NB4 (cell line): ENCODE measurements at regions not wholly inside any gene's neighbourhood (a gene's known extent, or its start where the extent isn't known, plus 50 kb on each side); places are given as distances from the start of the nearest gene placed in this dataset.
"Not testable (repeated sequence)": the region's sequence is repeated elsewhere in the genome, so short reads cannot be mapped to it uniquely, and the experiment has no call there.

Experiments used
- DNase-seq: peaks from one replicate; pipeline ENCODE4 v3.0.0; 2010; ENCODE audit warnings: low read depth
- H3K4me3 ChIP-seq: one replicate; pipeline ENCODE4 v1.5.1; 2011; ENCODE audit warnings: mild to moderate bottlenecking, low read depth, low read length, moderate library complexity
- MYC ChIP-seq: IDR thresholded peaks from 2 replicates; pipeline ENCODE4 v1.6.1; 2011; ENCODE audit warnings: low read depth, low read length
- POLR2A ChIP-seq: IDR thresholded peaks from 2 replicates; pipeline ENCODE4 v1.6.1; 2011; ENCODE audit warnings: mild to moderate bottlenecking; ENCODE audit not compliant: insufficient read length; ENCODE audit errors: extremely low read depth
- TF ChIP-seq, protein P1 (sequence below): IDR thresholded peaks from one replicate; pipeline ENCODE4 v1.5.1; 2012; ENCODE audit warnings: low read depth, low read length
- TF ChIP-seq, protein P2 (sequence below): IDR thresholded peaks from 2 replicates; pipeline ENCODE4 v1.6.1; 2011; ENCODE audit warnings: low read depth, low read length

- H3K4me3 ChIP-seq = no peak overlapping the region
- TF ChIP-seq POLR2A (no peak), MYC (no peak)
- TF ChIP-seq, protein P1, sequence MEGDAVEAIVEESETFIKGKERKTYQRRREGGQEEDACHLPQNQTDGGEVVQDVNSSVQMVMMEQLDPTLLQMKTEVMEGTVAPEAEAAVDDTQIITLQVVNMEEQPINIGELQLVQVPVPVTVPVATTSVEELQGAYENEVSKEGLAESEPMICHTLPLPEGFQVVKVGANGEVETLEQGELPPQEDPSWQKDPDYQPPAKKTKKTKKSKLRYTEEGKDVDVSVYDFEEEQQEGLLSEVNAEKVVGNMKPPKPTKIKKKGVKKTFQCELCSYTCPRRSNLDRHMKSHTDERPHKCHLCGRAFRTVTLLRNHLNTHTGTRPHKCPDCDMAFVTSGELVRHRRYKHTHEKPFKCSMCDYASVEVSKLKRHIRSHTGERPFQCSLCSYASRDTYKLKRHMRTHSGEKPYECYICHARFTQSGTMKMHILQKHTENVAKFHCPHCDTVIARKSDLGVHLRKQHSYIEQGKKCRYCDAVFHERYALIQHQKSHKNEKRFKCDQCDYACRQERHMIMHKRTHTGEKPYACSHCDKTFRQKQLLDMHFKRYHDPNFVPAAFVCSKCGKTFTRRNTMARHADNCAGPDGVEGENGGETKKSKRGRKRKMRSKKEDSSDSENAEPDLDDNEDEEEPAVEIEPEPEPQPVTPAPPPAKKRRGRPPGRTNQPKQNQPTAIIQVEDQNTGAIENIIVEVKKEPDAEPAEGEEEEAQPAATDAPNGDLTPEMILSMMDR = no peak
- TF ChIP-seq, protein P2, sequence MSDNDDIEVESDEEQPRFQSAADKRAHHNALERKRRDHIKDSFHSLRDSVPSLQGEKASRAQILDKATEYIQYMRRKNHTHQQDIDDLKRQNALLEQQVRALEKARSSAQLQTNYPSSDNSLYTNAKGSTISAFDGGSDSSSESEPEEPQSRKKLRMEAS = no peak
- DNase-seq = no peak
Measured at GRCh38 chr9:40914772-40915659, 213.5 kb downstream of the FOXD4L6 start.

- TF ChIP-seq, protein P1 = no peak
- H3K4me3 ChIP-seq = no peak overlapping the region
- no peak for DNase-seq
Measured at GRCh38 chr9:40913928-40914673, 214.4 kb downstream of the FOXD4L6 start.

GRCh38 chr9:40913096-40913719, 215.3 kb downstream of the FOXD4L6 start:
- TF ChIP-seq, protein P1 = no peak
- TF ChIP-seq POLR2A (no peak), MYC (no peak)
- TF ChIP-seq, protein P2 = no peak
- H3K4me3 ChIP-seq = no peak overlapping the region
- no peak for DNase-seq

GRCh38 chr9:40912679-40913078, 215.8 kb downstream of the FOXD4L6 start:
- H3K4me3 ChIP-seq, DNase-seq: not testable (repeated sequence)

GRCh38 chr9:40911647-40912046, 216.8 kb downstream of the FOXD4L6 start:
- TF ChIP-seq POLR2A (no peak), MYC (no peak)
- TF ChIP-seq, protein P1 = no peak
- TF ChIP-seq, protein P2 = no peak
- H3K4me3 ChIP-seq = no peak overlapping the region
- DNase-seq = no peak

GRCh38 chr9:40910995-40911394, 217.5 kb downstream of the FOXD4L6 start:
- not testable (repeated sequence) for DNase-seq, H3K4me3 ChIP-seq
